GM12878 (cell line): ENCODE measurements at regions not wholly inside any gene's neighbourhood (a gene's known extent, or its start where the extent isn't known, plus 50 kb on each side); places are given as distances from the start of the nearest gene placed in this dataset.

Experiments used
- ATAC-seq: fragments of 200-7000 bp; cut with Tn5 transposase; 3 replicates; pipeline ENCODE4 v1.9.1; 2020; ENCODE audit warnings: mild to moderate bottlenecking, moderate library complexity
- BruUV-seq: library from RNA; stranded (reverse); fragments of 400-500 nt; replicated peaks from 2 replicates; lab custom pipeline; 2021; lab: Mats Ljungman, UMichigan
- CTCF ChIA-PET: fragments of 300-600 bp; sonication (Branson Sonifier 250); formaldehyde crosslinking; extraction: SDS; loops from one replicate; lab custom pipeline; 2021; ENCODE audit warnings: inconsistent platforms; lab: Yijun Ruan, JAX
- POLR2A ChIA-PET: fragments of 350-600 bp; formaldehyde crosslinking; extraction: SDS; loops from one replicate; lab custom pipeline; 2021; ENCODE audit warnings: inconsistent platforms; lab: Charles Lee
- RAD21 ChIA-PET: fragments of 300-600 bp; sonication (Branson Sonifier 250); formaldehyde crosslinking; loops from one replicate; lab custom pipeline; 2023; ENCODE audit warnings: antibody characterized with exemption; ENCODE audit not compliant: unreplicated experiment; lab: Charles Lee
- SMC1A ChIA-PET: fragments of 300-600 bp; sonication (Branson Sonifier 250); formaldehyde crosslinking; loops from one replicate; lab custom pipeline; 2023; ENCODE audit not compliant: unreplicated experiment, uncharacterized antibody; lab: Charles Lee
- DNase-seq: peaks from one replicate; pipeline ENCODE4 v3.0.0-alpha.2; 2011; ENCODE audit warnings: low read depth, low spot score
- FAIRE-seq: peaks from 3 replicates; lab custom pipeline; 2011; peaks lifted over from hg19 to GRCh38; lab: Jason Lieb, UNC
- H2AFZ ChIP-seq: 2 replicates; pipeline ENCODE4 v1.6.0; 2011; ENCODE audit warnings: low read depth, low read length, control low read depth; ENCODE audit not compliant: control insufficient read depth
- H3K27ac ChIP-seq: 2 replicates; pipeline ENCODE4 v1.5.1; 2011; ENCODE audit warnings: control low read depth; ENCODE audit not compliant: control insufficient read depth, insufficient read depth
- H3K27me3 ChIP-seq, 2 experiments: replicated peaks in 1 of 2; 2 replicates each; pipeline versions ENCODE4 v1.6.0 to v1.6.1; 2011; ENCODE audit warnings: low read length in 1 of 2; ENCODE audit not compliant: control insufficient read depth in 2 of 2, insufficient read depth in 2 of 2
- H3K36me3 ChIP-seq, 2 experiments: 2 replicates each; pipeline ENCODE4 v1.5.1; 2011; ENCODE audit warnings: low read length in 1 of 2; ENCODE audit not compliant: control insufficient read depth in 2 of 2, insufficient read depth in 2 of 2
- H3K4me1 ChIP-seq: 2 replicates; pipeline ENCODE4 v1.6.1; 2011; ENCODE audit warnings: mild to moderate bottlenecking, low read length, moderate library complexity, mixed read lengths; ENCODE audit not compliant: control insufficient read depth, insufficient read depth
- H3K4me2 ChIP-seq: 2 replicates; pipeline ENCODE4 v1.6.0; 2011; ENCODE audit warnings: control low read depth; ENCODE audit not compliant: control insufficient read depth, insufficient read depth
- H3K4me3 ChIP-seq: fragments of 200-600 bp; sonication (generic); 2 replicates; pipeline ENCODE4 v1.5.1; 2016
- H3K79me2 ChIP-seq: 2 replicates; pipeline ENCODE4 v1.6.0; 2011; ENCODE audit warnings: low read length; ENCODE audit not compliant: control insufficient read depth, insufficient read depth
- H3K9ac ChIP-seq: 2 replicates; pipeline ENCODE4 v1.8.0; 2011; ENCODE audit warnings: low read length, control low read depth, mixed read lengths; ENCODE audit not compliant: control insufficient read depth, insufficient read depth
- H3K9me3 ChIP-seq: replicated peaks from 3 replicates; pipeline ENCODE4 v1.5.1; 2011; ENCODE audit warnings: mild to moderate bottlenecking, low read length; ENCODE audit not compliant: control insufficient read depth, insufficient read depth
- H4K20me1 ChIP-seq: 2 replicates; pipeline ENCODE4 v1.6.0; 2011; ENCODE audit not compliant: control insufficient read depth, insufficient read depth
- BCL11A ChIP-seq: IDR thresholded peaks from 2 replicates; pipeline ENCODE4 v1.6.1; 2011; ENCODE audit warnings: low read depth, low read length
- BMI1 ChIP-seq: fragments of 450-650 bp; IDR thresholded peaks from 2 replicates; pipeline ENCODE4 v1.6.1; 2016; ENCODE audit warnings: mild to moderate bottlenecking, moderate library complexity, borderline replicate concordance
- BRCA1 ChIP-seq: IDR thresholded peaks from 2 replicates; pipeline ENCODE4 v1.6.1; 2011; ENCODE audit warnings: low read depth, low read length, improper control_type of control experiment
- FOXK2 ChIP-seq: fragments of 450-650 bp; IDR thresholded peaks from 2 replicates; pipeline ENCODE4 v1.6.1; 2017; ENCODE audit warnings: mild to moderate bottlenecking, moderate library complexity
- MTA2 ChIP-seq: fragments of 450-650 bp; IDR thresholded peaks from 2 replicates; pipeline ENCODE4 v1.6.1; 2016; ENCODE audit warnings: low read depth, mild to moderate bottlenecking, moderate library complexity
- NFXL1 ChIP-seq: fragments of 450-650 bp; IDR thresholded peaks from 2 replicates; pipeline ENCODE4 v1.6.1; 2017; ENCODE audit warnings: antibody characterized with exemption, mild to moderate bottlenecking, borderline replicate concordance
- SIN3A ChIP-seq: IDR thresholded peaks from 2 replicates; pipeline ENCODE4 v1.6.1; 2012; ENCODE audit warnings: low read depth, low read length, improper control_type of control experiment
- SPI1 ChIP-seq: IDR thresholded peaks from 2 replicates; pipeline ENCODE4 v1.6.1; 2011; ENCODE audit warnings: low read depth, mild to moderate bottlenecking, low read length, moderate library complexity, borderline replicate concordance; ENCODE audit not compliant: insufficient read depth
- TARDBP ChIP-seq: IDR thresholded peaks from 2 replicates; pipeline ENCODE4 v1.6.1; 2016; ENCODE audit warnings: borderline replicate concordance
- ZNF274 ChIP-seq: IDR thresholded peaks from one replicate; pipeline ENCODE4 v1.8.0; 2011; ENCODE audit not compliant: insufficient read length, insufficient read depth
- WGBS: methylation state at CpG from one replicate; pipeline ENCODE4 v1.1.6; 2016; ENCODE audit warnings: low lambda C conversion rate; ENCODE audit not compliant: insufficient replicate concordance, insufficient coverage; ENCODE audit errors: missing lambda C conversion rate; 5-methylcytosine and 5-hydroxymethylcytosine counted together
- in situ Hi-C: fragments of 300-500 bp; cut with MboI; formaldehyde crosslinking; loops from 9 replicates; pipeline ENCODE4 v1.14.3; 2018; ENCODE audit warnings: mixed read lengths
- intact Hi-C: fragments of 100-400 bp; cut with micrococcal nuclease; formaldehyde crosslinking; loops from one replicate; pipeline ENCODE4 v1.14.2; 2022; ENCODE audit not compliant: unreplicated experiment
- TF ChIP-seq, protein P1 (sequence below): IDR thresholded peaks from 2 replicates; pipeline ENCODE4 v1.6.1; 2011; ENCODE audit warnings: borderline replicate concordance, low read depth, mild to moderate bottlenecking, moderate library complexity, mixed read lengths, low read length; ENCODE audit not compliant: insufficient read depth; ENCODE audit errors: extremely low read length
- TF ChIP-seq, protein P2 (sequence below): IDR thresholded peaks from 2 replicates; pipeline ENCODE4 v1.6.1; 2011; ENCODE audit warnings: low read depth, mild to moderate bottlenecking, low read length, moderate library complexity, borderline replicate concordance; ENCODE audit errors: extremely low read depth
- TF ChIP-seq, protein P3 (sequence below): IDR thresholded peaks from 2 replicates; pipeline ENCODE4 v1.6.1; 2011; ENCODE audit warnings: low read depth, low read length, improper control_type of control experiment, borderline replicate concordance
- TF ChIP-seq, protein P4 (sequence below): IDR thresholded peaks from 2 replicates; pipeline ENCODE4 v1.6.1; 2011; ENCODE audit warnings: borderline replicate concordance, low read depth, mild to moderate bottlenecking, moderate library complexity, low read length; ENCODE audit not compliant: insufficient read depth, poor library complexity, severe bottlenecking

DNA sequence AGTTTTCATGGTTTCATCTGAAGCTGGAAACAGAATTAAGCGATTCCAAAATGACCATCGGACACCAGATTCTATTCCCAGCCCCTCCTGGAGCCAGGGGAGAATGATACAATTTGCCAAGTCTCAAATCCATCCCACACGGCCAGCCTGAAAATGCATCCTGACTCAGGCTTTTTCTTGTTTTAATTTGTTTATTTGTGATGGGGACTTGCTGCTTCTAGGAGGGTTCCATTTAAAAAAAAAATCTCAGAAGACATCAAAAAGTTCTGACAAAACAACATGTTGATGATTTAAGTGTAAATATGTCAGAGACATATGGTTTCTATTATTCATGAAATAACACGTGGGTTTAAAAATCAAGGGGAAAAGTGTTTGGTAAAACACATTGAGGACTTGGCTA is 173.2 kb downstream of the GAS1 start:
- Histone ChIP-seq H3K79me2 (no peaks in the 10 kb centered on the region), H3K4me1 (no peaks in the 10 kb centered on the region), H3K4me3 (no peak overlapping the region), H3K27ac (no peak overlapping the region), H2AFZ (no peak overlapping the region), H3K9ac (no peak overlapping the region), H3K27me3 (no peaks in the 10 kb centered on the region; a peak in 1 of 4 replicates), H3K36me3 (no peaks in the 10 kb centered on the region), H3K9me3 (no peaks in the 10 kb centered on the region), H4K20me1 (no peaks in the 10 kb centered on the region), H3K4me2 (no peak overlapping the region)
- BruUV-seq = no TSS peak
- ChIA-PET POLR2A (interaction anchor here (0.6 kb wide), 1 partner anchor 98 kb away, joined by 3 read pairs; no protein-coding TSS in a partner anchor), RAD21 (no interaction called here), CTCF (no interaction called here), SMC1A (no interaction called here)
- 10% methylated on average over 4 of the region's 4 CpGs for WGBS
- FAIRE-seq = no peak
- intact Hi-C loops (no loop called here), in situ Hi-C loops (no loop called here)
- TF ChIP-seq SPI1 = no peak
- no peak for TF ChIP-seq BCL11A
- DNase-seq = no peak
- no peak for ATAC-seq

DNA sequence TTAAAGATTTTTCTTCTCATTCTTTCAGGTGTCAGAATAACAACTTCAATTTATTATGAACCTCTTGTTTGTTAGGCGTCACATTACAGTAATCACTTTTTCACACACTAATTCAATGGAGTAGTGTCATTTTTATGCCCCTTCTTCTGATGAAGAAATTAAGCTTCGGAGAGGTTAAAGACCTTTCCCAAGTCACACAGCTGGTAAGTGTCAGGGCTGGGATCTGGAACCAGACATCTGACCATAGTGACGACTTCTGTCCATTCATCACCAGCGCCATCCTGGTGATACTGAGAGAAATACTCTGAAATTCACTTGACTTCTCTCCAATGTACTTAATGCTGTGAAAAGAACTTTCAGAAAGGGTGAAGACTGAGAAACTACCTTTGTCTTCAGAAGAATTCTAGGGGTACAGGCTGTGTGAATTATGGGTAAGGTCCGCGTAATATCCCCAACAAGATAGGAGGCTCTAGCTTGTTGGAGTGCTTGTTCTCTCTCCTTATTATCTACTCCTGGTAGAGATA is 173.8 kb downstream of the GAS1 start:
- in situ Hi-C loops = no loop called here
- SMC1A ChIA-PET = no interaction called here
- DNase-seq = no peak
- H3K4me2 ChIP-seq = no peak overlapping the region
- CTCF ChIA-PET = no interaction called here
- H3K4me3 ChIP-seq = no peak overlapping the region
- H4K20me1 ChIP-seq = no peaks in the 10 kb centered on the region
- RAD21 ChIA-PET = no interaction called here
- no TSS peak for BruUV-seq
- POLR2A ChIA-PET = interaction anchor here (0.6 kb wide), 1 partner anchor 97 kb away, joined by 3 read pairs; no protein-coding TSS in a partner anchor
- no peak overlapping the region for H2AFZ ChIP-seq
- no peaks in the 10 kb centered on the region for H3K4me1 ChIP-seq
- no peak overlapping the region for H3K9ac ChIP-seq
- intact Hi-C loops = no loop called here
- no peaks in the 10 kb centered on the region for H3K79me2 ChIP-seq
- no peaks in the 10 kb centered on the region; a peak in 1 of 4 replicates for H3K27me3 ChIP-seq
- H3K9me3 ChIP-seq = no peaks in the 10 kb centered on the region
- WGBS = 57% methylated on average over 6 of the region's 6 CpGs
- FAIRE-seq = no peak
- no peak overlapping the region for H3K27ac ChIP-seq
- no peak for TF ChIP-seq NFXL1
- TF ChIP-seq SIN3A = no peak
- TF ChIP-seq FOXK2 = no peak
- no peak for TF ChIP-seq TARDBP
- TF ChIP-seq, protein P1, sequence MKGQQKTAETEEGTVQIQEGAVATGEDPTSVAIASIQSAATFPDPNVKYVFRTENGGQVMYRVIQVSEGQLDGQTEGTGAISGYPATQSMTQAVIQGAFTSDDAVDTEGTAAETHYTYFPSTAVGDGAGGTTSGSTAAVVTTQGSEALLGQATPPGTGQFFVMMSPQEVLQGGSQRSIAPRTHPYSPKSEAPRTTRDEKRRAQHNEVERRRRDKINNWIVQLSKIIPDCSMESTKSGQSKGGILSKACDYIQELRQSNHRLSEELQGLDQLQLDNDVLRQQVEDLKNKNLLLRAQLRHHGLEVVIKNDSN = no peak
- TF ChIP-seq, protein P2, sequence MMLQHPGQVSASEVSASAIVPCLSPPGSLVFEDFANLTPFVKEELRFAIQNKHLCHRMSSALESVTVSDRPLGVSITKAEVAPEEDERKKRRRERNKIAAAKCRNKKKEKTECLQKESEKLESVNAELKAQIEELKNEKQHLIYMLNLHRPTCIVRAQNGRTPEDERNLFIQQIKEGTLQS = no peak
- TF ChIP-seq, protein P3, sequence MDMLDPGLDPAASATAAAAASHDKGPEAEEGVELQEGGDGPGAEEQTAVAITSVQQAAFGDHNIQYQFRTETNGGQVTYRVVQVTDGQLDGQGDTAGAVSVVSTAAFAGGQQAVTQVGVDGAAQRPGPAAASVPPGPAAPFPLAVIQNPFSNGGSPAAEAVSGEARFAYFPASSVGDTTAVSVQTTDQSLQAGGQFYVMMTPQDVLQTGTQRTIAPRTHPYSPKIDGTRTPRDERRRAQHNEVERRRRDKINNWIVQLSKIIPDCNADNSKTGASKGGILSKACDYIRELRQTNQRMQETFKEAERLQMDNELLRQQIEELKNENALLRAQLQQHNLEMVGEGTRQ = no peak
- no peak for TF ChIP-seq ZNF274
- TF ChIP-seq BRCA1 = no peak
- no peak for TF ChIP-seq MTA2
- TF ChIP-seq, protein P4, sequence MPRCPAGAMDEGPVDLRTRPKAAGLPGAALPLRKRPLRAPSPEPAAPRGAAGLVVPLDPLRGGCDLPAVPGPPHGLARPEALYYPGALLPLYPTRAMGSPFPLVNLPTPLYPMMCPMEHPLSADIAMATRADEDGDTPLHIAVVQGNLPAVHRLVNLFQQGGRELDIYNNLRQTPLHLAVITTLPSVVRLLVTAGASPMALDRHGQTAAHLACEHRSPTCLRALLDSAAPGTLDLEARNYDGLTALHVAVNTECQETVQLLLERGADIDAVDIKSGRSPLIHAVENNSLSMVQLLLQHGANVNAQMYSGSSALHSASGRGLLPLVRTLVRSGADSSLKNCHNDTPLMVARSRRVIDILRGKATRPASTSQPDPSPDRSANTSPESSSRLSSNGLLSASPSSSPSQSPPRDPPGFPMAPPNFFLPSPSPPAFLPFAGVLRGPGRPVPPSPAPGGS = no peak
- no peak for TF ChIP-seq BMI1
- TF ChIP-seq, all 136 proteins: peak for 0
- no peak for ATAC-seq
- H3K36me3 ChIP-seq = no peaks in the 10 kb centered on the region
